ENCODE measurements at regions not wholly inside any gene's neighbourhood (a gene's known extent, or its start where the extent isn't known, plus 50 kb on each side); places are given as distances from the start of the nearest gene placed in this dataset.

DNA sequence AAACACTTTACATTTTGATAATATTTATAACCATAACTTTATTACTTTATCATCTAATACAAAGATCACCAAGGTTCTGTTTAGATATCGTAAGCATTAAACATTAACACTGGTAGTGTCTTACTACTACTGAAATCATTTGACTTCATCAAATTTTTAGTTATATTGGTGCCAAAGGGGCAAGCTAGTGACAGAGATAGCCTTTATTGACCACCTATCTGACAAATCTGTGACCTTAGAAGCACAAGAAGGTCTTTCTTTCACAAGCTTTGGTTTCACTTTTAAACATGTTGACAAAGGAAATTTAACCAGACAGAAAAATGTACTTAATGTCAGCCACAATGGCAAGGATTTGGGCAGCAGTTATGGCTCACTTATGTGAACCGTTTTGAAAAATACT lies 50.7 kb upstream of the ENPP4 start (continued):
- TF ChIP-seq, protein P1, sequence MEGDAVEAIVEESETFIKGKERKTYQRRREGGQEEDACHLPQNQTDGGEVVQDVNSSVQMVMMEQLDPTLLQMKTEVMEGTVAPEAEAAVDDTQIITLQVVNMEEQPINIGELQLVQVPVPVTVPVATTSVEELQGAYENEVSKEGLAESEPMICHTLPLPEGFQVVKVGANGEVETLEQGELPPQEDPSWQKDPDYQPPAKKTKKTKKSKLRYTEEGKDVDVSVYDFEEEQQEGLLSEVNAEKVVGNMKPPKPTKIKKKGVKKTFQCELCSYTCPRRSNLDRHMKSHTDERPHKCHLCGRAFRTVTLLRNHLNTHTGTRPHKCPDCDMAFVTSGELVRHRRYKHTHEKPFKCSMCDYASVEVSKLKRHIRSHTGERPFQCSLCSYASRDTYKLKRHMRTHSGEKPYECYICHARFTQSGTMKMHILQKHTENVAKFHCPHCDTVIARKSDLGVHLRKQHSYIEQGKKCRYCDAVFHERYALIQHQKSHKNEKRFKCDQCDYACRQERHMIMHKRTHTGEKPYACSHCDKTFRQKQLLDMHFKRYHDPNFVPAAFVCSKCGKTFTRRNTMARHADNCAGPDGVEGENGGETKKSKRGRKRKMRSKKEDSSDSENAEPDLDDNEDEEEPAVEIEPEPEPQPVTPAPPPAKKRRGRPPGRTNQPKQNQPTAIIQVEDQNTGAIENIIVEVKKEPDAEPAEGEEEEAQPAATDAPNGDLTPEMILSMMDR (CRISPR knock-in tag; IDR thresholded peaks at IDR 0.05): no peak

All from HepG2 (cell line).